ENCODE measurements at regions not wholly inside any gene's neighbourhood (a gene's known extent, or its start where the extent isn't known, plus 50 kb on each side); places are given as distances from the start of the nearest gene placed in this dataset.
A peak's percentile ranks its signal among the peaks of the same experiment; 100 is the strongest.

GRCh38 chr1:188065917-188066316 lies 1237.2 kb downstream of the PLA2G4A start:
- Histone ChIP-seq H3K36me3 (ENCODE audit: control insufficient read depth, insufficient read depth, low read length) (no peaks in the 10 kb centered on the region), H3K4me3 (ENCODE audit: low read length) (no peak overlapping the region), H3K4me1 (ENCODE audit: control insufficient read depth, low read depth, low read length) (no peaks in the 10 kb centered on the region), H3K4me2 (ENCODE audit: low read length) (no peak overlapping the region), H2BK5ac (ENCODE audit: low read length) (no peak overlapping the region), H3K18ac (ENCODE audit: low read length) (no peak overlapping the region), H2AK5ac (ENCODE audit: low read length) (no peak overlapping the region), H2BK15ac (replicated peaks; ENCODE audit: low read depth) (no peak overlapping the region), H2BK120ac (ENCODE audit: low read depth, low read length) (no peak overlapping the region), H3K23ac (ENCODE audit: low read length) (no peak overlapping the region), H3K4ac (ENCODE audit: low read depth, low read length) (no peak overlapping the region), H4K8ac (ENCODE audit: low read depth, low read length) (no peak overlapping the region), H3K56ac (ENCODE audit: low read length) (no peak overlapping the region), H3K27me3 (ENCODE audit: insufficient read depth, low read length, poor library complexity) (no peaks in the 10 kb centered on the region), H3K27ac (ENCODE audit: low read depth, low read length) (no peak overlapping the region), H4K5ac (ENCODE audit: low read length) (no peak overlapping the region), H3K9ac (ENCODE audit: low read length) (no peak overlapping the region), H3K79me2 (ENCODE audit: control insufficient read depth, insufficient read depth, low read length) (no peaks in the 10 kb centered on the region), H3K79me1 (ENCODE audit: low read length) (no peaks in the 10 kb centered on the region)
- DNase-seq, result no peak
- no CpG with 5 or more reads among the region's 1 CpG for WGBS (ENCODE audit: extremely low coverage, insufficient coverage, low lambda C conversion rate)

DNA sequence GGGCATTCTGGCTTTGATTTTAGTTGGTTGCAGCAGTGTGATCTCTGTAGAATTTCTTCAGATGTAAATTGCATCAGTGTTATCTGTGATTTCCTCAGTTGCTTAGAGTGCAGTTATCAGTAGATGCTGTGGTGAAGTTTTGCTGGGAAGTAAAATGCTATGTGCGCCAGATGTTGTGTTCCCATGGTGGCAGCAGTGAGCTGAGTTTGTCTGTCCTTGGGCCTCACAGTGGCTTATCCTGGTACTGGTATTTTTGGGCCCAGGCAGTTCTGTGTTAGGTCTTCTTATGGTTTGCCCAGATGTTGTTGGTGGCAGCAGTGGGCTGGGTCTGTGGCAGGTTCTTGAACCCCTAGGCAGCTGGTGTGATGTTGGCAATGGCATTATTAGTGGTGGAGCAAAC lies 1242.1 kb downstream of the PLA2G4A start:
- no peak overlapping the region for H3K56ac ChIP-seq (ENCODE audit: low read length)
- no peak overlapping the region for H2AK5ac ChIP-seq (ENCODE audit: low read length)
- peak; percentile 42 for DNase-seq
- no peak overlapping the region for H3K23ac ChIP-seq (ENCODE audit: low read length)
- no peak overlapping the region for H3K4me3 ChIP-seq (ENCODE audit: low read length)
- no peaks in the 10 kb centered on the region for H3K79me1 ChIP-seq (ENCODE audit: low read length)
- no peak overlapping the region for H2BK5ac ChIP-seq (ENCODE audit: low read length)
- WGBS (ENCODE audit: extremely low coverage, insufficient coverage, low lambda C conversion rate), result no CpG with 5 or more reads among the region's 1 CpG
- no peak overlapping the region for H3K27ac ChIP-seq (ENCODE audit: low read depth, low read length)
- no peaks in the 10 kb centered on the region for H3K4me1 ChIP-seq (ENCODE audit: control insufficient read depth, low read depth, low read length)
- no peak overlapping the region for H3K9ac ChIP-seq (ENCODE audit: low read length)
- H3K18ac ChIP-seq (ENCODE audit: low read length), result no peak overlapping the region
- no peak overlapping the region for H2BK15ac ChIP-seq (replicated peaks; ENCODE audit: low read depth)
- no peaks in the 10 kb centered on the region for H3K36me3 ChIP-seq (ENCODE audit: control insufficient read depth, insufficient read depth, low read length)
- H3K4me2 ChIP-seq (ENCODE audit: low read length), result no peak overlapping the region
- H3K79me2 ChIP-seq (ENCODE audit: control insufficient read depth, insufficient read depth, low read length), result no peaks in the 10 kb centered on the region
- H4K5ac ChIP-seq (ENCODE audit: low read length), result no peak overlapping the region
- no peaks in the 10 kb centered on the region for H3K27me3 ChIP-seq (ENCODE audit: insufficient read depth, low read length, poor library complexity)
- H4K8ac ChIP-seq (ENCODE audit: low read depth, low read length), result no peak overlapping the region
- H2BK120ac ChIP-seq (ENCODE audit: low read depth, low read length), result no peak overlapping the region
- H3K4ac ChIP-seq (ENCODE audit: low read depth, low read length), result no peak overlapping the region

DNA sequence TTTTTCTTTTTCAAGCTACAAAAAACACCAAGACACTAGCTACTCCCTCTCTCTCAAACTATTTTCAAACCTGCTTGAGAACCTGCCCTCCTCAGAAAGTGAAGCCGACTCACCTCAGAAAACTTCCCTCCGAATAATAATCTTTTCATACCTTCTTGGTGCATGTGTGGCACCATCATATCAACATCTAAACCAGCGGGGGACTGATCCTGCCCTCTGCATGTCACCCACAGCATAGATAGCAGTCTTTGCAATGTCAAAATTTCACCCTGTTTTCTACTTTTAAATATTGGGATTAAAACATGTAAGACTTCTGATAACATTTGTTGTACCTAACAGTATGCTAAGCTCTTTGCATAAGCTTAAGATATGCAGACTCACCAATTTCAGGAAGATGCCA lies 1260.3 kb downstream of the PLA2G4A start:
- H3K4me2 ChIP-seq (ENCODE audit: low read length), result no peak overlapping the region
- WGBS (ENCODE audit: extremely low coverage, insufficient coverage, low lambda C conversion rate), result no CpG with 5 or more reads among the region's 3 CpGs
- no peak overlapping the region for H3K18ac ChIP-seq (ENCODE audit: low read length)
- no peak overlapping the region for H2BK120ac ChIP-seq (ENCODE audit: low read depth, low read length)
- no peak overlapping the region for H3K56ac ChIP-seq (ENCODE audit: low read length)
- no peak overlapping the region for H3K4ac ChIP-seq (ENCODE audit: low read depth, low read length)
- no peak overlapping the region for H4K8ac ChIP-seq (ENCODE audit: low read depth, low read length)
- H4K5ac ChIP-seq (ENCODE audit: low read length), result no peak overlapping the region
- H3K27me3 ChIP-seq (ENCODE audit: insufficient read depth, low read length, poor library complexity), result no peaks in the 10 kb centered on the region
- no peak overlapping the region for H2BK15ac ChIP-seq (replicated peaks; ENCODE audit: low read depth)
- H3K9ac ChIP-seq (ENCODE audit: low read length), result no peak overlapping the region
- no peak overlapping the region for H2AK5ac ChIP-seq (ENCODE audit: low read length)
- H3K36me3 ChIP-seq (ENCODE audit: control insufficient read depth, insufficient read depth, low read length), result no peaks in the 10 kb centered on the region
- peak overlapping the region; percentile 77 for H3K27ac ChIP-seq (ENCODE audit: low read depth, low read length)
- no peak overlapping the region for H2BK5ac ChIP-seq (ENCODE audit: low read length)
- peak; percentile 82 for DNase-seq
- H3K4me3 ChIP-seq (ENCODE audit: low read length), result no peak overlapping the region
- no peaks in the 10 kb centered on the region for H3K4me1 ChIP-seq (ENCODE audit: control insufficient read depth, low read depth, low read length)
- no peaks in the 10 kb centered on the region for H3K79me1 ChIP-seq (ENCODE audit: low read length)
- H3K23ac ChIP-seq (ENCODE audit: low read length), result no peak overlapping the region
- no peaks in the 10 kb centered on the region for H3K79me2 ChIP-seq (ENCODE audit: control insufficient read depth, insufficient read depth, low read length)

DNA sequence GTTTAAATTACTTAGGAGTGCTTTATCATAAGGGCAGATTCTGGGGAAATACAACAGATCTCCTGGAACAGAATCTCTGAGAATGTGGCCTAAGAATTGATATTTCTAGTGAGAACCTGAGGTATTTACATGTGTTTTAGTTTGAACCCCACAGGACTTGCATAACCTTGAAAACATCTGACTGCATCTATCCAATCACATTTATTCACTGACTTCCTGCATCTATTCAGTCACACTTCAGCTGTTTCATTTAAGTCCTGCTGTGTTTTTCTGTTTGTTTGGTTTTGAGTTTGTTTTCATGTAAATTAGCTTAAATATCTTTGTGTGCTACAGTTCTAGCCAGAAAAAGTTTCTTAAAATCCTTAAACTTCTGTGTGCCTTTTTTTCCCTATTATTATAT lies 1260.7 kb downstream of the PLA2G4A start:
- peak; percentile 84 for DNase-seq
- no peaks in the 10 kb centered on the region for H3K79me2 ChIP-seq (ENCODE audit: control insufficient read depth, insufficient read depth, low read length)
- no peak overlapping the region for H3K4me3 ChIP-seq (ENCODE audit: low read length)
- no peak overlapping the region for H2BK15ac ChIP-seq (replicated peaks; ENCODE audit: low read depth)
- no peak overlapping the region for H4K8ac ChIP-seq (ENCODE audit: low read depth, low read length)
- H3K4ac ChIP-seq (ENCODE audit: low read depth, low read length), result no peak overlapping the region
- no peak overlapping the region for H2AK5ac ChIP-seq (ENCODE audit: low read length)
- no peaks in the 10 kb centered on the region for H3K27me3 ChIP-seq (ENCODE audit: insufficient read depth, low read length, poor library complexity)
- no peak overlapping the region for H3K18ac ChIP-seq (ENCODE audit: low read length)
- no peaks in the 10 kb centered on the region for H3K36me3 ChIP-seq (ENCODE audit: control insufficient read depth, insufficient read depth, low read length)
- H3K9ac ChIP-seq (ENCODE audit: low read length), result no peak overlapping the region
- no peaks in the 10 kb centered on the region for H3K4me1 ChIP-seq (ENCODE audit: control insufficient read depth, low read depth, low read length)
- H3K4me2 ChIP-seq (ENCODE audit: low read length), result no peak overlapping the region
- no peak overlapping the region for H3K23ac ChIP-seq (ENCODE audit: low read length)
- H3K27ac ChIP-seq (ENCODE audit: low read depth, low read length), result peak overlapping the region; percentile 77
- H2BK5ac ChIP-seq (ENCODE audit: low read length), result no peak overlapping the region
- no peak overlapping the region for H2BK120ac ChIP-seq (ENCODE audit: low read depth, low read length)
- no peaks in the 10 kb centered on the region for H3K79me1 ChIP-seq (ENCODE audit: low read length)
- no peak overlapping the region for H3K56ac ChIP-seq (ENCODE audit: low read length)
- no peak overlapping the region for H4K5ac ChIP-seq (ENCODE audit: low read length)

DNA sequence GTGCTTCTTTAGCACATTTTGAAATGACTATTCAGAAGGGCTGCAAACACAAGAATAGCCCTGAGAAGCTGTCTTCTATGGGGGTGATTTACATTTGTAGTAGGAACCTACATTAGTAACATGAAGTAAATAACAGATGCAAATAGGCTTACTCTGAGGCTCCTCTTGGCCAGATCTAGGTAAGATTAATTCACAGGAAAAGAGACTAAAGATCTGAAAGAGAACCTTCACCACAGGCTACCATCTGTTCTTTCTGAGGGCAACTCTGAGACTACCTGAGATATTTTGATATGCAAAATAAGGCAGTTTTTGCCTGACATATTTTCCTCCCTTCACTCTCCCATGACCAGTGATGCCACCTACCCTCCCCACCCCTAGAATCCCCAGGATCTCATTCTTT lies 1267.8 kb downstream of the PLA2G4A start:
- no peak overlapping the region for H2BK15ac ChIP-seq (replicated peaks; ENCODE audit: low read depth)
- H3K56ac ChIP-seq (ENCODE audit: low read length), result no peak overlapping the region
- no peak overlapping the region for H3K4me3 ChIP-seq (ENCODE audit: low read length)
- H4K5ac ChIP-seq (ENCODE audit: low read length), result no peak overlapping the region
- no peak overlapping the region for H3K4ac ChIP-seq (ENCODE audit: low read depth, low read length)
- H3K4me2 ChIP-seq (ENCODE audit: low read length), result no peak overlapping the region
- H2BK5ac ChIP-seq (ENCODE audit: low read length), result no peak overlapping the region
- H3K9ac ChIP-seq (ENCODE audit: low read length), result no peak overlapping the region
- H4K8ac ChIP-seq (ENCODE audit: low read depth, low read length), result no peak overlapping the region
- H2BK120ac ChIP-seq (ENCODE audit: low read depth, low read length), result no peak overlapping the region
- no peaks in the 10 kb centered on the region for H3K79me2 ChIP-seq (ENCODE audit: control insufficient read depth, insufficient read depth, low read length)
- no peaks in the 10 kb centered on the region for H3K36me3 ChIP-seq (ENCODE audit: control insufficient read depth, insufficient read depth, low read length)
- H3K27me3 ChIP-seq (ENCODE audit: insufficient read depth, low read length, poor library complexity), result no peaks in the 10 kb centered on the region
- no peak overlapping the region for H2AK5ac ChIP-seq (ENCODE audit: low read length)
- H3K4me1 ChIP-seq (ENCODE audit: control insufficient read depth, low read depth, low read length), result no peaks in the 10 kb centered on the region
- H3K27ac ChIP-seq (ENCODE audit: low read depth, low read length), result no peak overlapping the region
- no peak for DNase-seq
- no peak overlapping the region for H3K23ac ChIP-seq (ENCODE audit: low read length)
- no peak overlapping the region for H3K18ac ChIP-seq (ENCODE audit: low read length)
- no peaks in the 10 kb centered on the region for H3K79me1 ChIP-seq (ENCODE audit: low read length)

GRCh38 chr1:188117436-188117835 lies 1288.7 kb downstream of the PLA2G4A start:
- no peak overlapping the region for H3K27ac ChIP-seq (ENCODE audit: low read depth, low read length)
- no peak overlapping the region for H2BK15ac ChIP-seq (replicated peaks; ENCODE audit: low read depth)
- H3K79me1 ChIP-seq (ENCODE audit: low read length), result no peaks in the 10 kb centered on the region
- H3K4me1 ChIP-seq (ENCODE audit: control insufficient read depth, low read depth, low read length), result no peaks in the 10 kb centered on the region
- no peak overlapping the region for H4K5ac ChIP-seq (ENCODE audit: low read length)
- no peak for DNase-seq
- no CpG with 5 or more reads among the region's 2 CpGs for WGBS (ENCODE audit: extremely low coverage, insufficient coverage, low lambda C conversion rate)
- no peaks in the 10 kb centered on the region for H3K36me3 ChIP-seq (ENCODE audit: control insufficient read depth, insufficient read depth, low read length)
- no peak overlapping the region for H3K56ac ChIP-seq (ENCODE audit: low read length)
- no peak overlapping the region for H3K18ac ChIP-seq (ENCODE audit: low read length)
- no peak overlapping the region for H3K9ac ChIP-seq (ENCODE audit: low read length)
- no peaks in the 10 kb centered on the region for H3K27me3 ChIP-seq (ENCODE audit: insufficient read depth, low read length, poor library complexity)
- no peaks in the 10 kb centered on the region for H3K79me2 ChIP-seq (ENCODE audit: control insufficient read depth, insufficient read depth, low read length)
- H2AK5ac ChIP-seq (ENCODE audit: low read length), result no peak overlapping the region
- H2BK5ac ChIP-seq (ENCODE audit: low read length), result no peak overlapping the region
- no peak overlapping the region for H4K8ac ChIP-seq (ENCODE audit: low read depth, low read length)
- no peak overlapping the region for H3K4ac ChIP-seq (ENCODE audit: low read depth, low read length)
- no peak overlapping the region for H3K4me2 ChIP-seq (ENCODE audit: low read length)
- no peak overlapping the region for H2BK120ac ChIP-seq (ENCODE audit: low read depth, low read length)
- H3K23ac ChIP-seq (ENCODE audit: low read length), result no peak overlapping the region
- H3K4me3 ChIP-seq (ENCODE audit: low read length), result no peak overlapping the region
